ENCODE measurements at regions not wholly inside any gene's neighbourhood (a gene's known extent, or its start where the extent isn't known, plus 50 kb on each side); places are given as distances from the start of the nearest gene placed in this dataset.

GRCh38 chr9:16192403-16193017, 639.7 kb downstream of the CCDC171 start:
- TF ChIP-seq POLR2A (IDR thresholded peaks at IDR 0.05) (no peak), CTCF (IDR thresholded peaks at IDR 0.05) (no peak)

Data from tibial nerve (tissue), 3 donors.